Ovary (tissue), 7 donors: ENCODE measurements at regions not wholly inside any gene's neighbourhood (a gene's known extent, or its start where the extent isn't known, plus 50 kb on each side); places are given as distances from the start of the nearest gene placed in this dataset.

Experiments used
- DNase-seq, 5 donors: peaks; one replicate each; pipeline ENCODE4 v3.0.0-alpha.2; 2019 to 2020
- H3K27ac ChIP-seq, 2 donors: fragments of 200-600 bp; one replicate each; pipeline versions ENCODE4 v1.5.1 to v1.8.0; 2019 to 2022
- H3K27me3 ChIP-seq: fragments of 200-600 bp; one replicate; pipeline ENCODE4 v1.8.0; 2022
- H3K36me3 ChIP-seq: fragments of 200-600 bp; sonication (generic); one replicate; pipeline ENCODE4 v1.5.1; 2019
- H3K4me1 ChIP-seq: one replicate; pipeline ENCODE4 v1.8.1; 2013; ENCODE audit warnings: mild to moderate bottlenecking, moderate library complexity; ENCODE audit not compliant: insufficient read depth
- H3K4me3 ChIP-seq: fragments of 200-600 bp; sonication (generic); one replicate; pipeline ENCODE4 v1.5.1; 2017
- H3K9me3 ChIP-seq, 2 donors: fragments of 200-600 bp in 1 of 2; sonication (generic) in 1 of 2; one replicate each; pipeline versions ENCODE4 v1.5.1 to v1.8.1; 2013 to 2019; ENCODE audit warnings: mild to moderate bottlenecking in 1 of 2, moderate library complexity in 1 of 2
- EP300 ChIP-seq: sonication (generic); formaldehyde crosslinking; IDR thresholded peaks from one replicate; pipeline ENCODE4 v1.6.1; 2017; ENCODE audit warnings: antibody characterized with exemption
- POLR2A ChIP-seq: fragments of 450-650 bp; IDR thresholded peaks from one replicate; pipeline ENCODE4 v1.6.1; 2017; ENCODE audit warnings: antibody characterized with exemption, mild to moderate bottlenecking, moderate library complexity
- WGBS, 3 donors: extraction: QIAGEN DNeasy Blood & Tissue Kit in 1 of 3; methylation state at CpG; one replicate each; pipeline versions ENCODE4 v1.1.5 to v1.1.7; 2013 to 2017; 5-methylcytosine and 5-hydroxymethylcytosine counted together
- intact Hi-C, 4 donors: fragments of 100-400 bp; cut with DNase I; formaldehyde crosslinking; loops; one replicate each; pipeline versions ENCODE4 v1.11.0 to v1.15.1; 2022 to 2023
- TF ChIP-seq, protein P1 (sequence below), 3 donors: fragments of 450-650 bp in 2 of 3; fragments of 200-600 bp in 1 of 3; IDR thresholded peaks; one replicate each; pipeline versions ENCODE4 v1.5.1 to v1.8.0; 2016 to 2022; ENCODE audit warnings: antibody characterized with exemption in 3 of 3, mild to moderate bottlenecking in 1 of 3
- donor health status: DM: no; HTN: no; CAD: no; lungs with moderate emphysema.
- donor health status: DM: no; HTN: no; CAD: no.
- donor health status: Bipolar disorder and iron deficiency.
- donor health status: DM: no; HTN: no; CAD: no.
- donor health status: DM: yes; HTN: yes; CAD: no.

GRCh38 chr20:22946596-22946995 is 88.5 kb upstream of the SSTR4 start:
- intact Hi-C loops, result no loop called here
- H3K27ac ChIP-seq, result no peak overlapping the region
- H3K9me3 ChIP-seq, result no peaks in the 10 kb centered on the region
- H3K4me3 ChIP-seq, result no peak overlapping the region
- no peak for DNase-seq
- peaks cover 1% of the 10 kb centered on the region for H3K4me1 ChIP-seq
- H3K27me3 ChIP-seq, result no peaks in the 10 kb centered on the region
- WGBS, 3 donors, result 4 to 5% (median 5%) methylated on average over 2 of the region's 2 CpGs
- H3K36me3 ChIP-seq, result no peaks in the 10 kb centered on the region
- no peak for TF ChIP-seq EP300
- TF ChIP-seq, protein P1, sequence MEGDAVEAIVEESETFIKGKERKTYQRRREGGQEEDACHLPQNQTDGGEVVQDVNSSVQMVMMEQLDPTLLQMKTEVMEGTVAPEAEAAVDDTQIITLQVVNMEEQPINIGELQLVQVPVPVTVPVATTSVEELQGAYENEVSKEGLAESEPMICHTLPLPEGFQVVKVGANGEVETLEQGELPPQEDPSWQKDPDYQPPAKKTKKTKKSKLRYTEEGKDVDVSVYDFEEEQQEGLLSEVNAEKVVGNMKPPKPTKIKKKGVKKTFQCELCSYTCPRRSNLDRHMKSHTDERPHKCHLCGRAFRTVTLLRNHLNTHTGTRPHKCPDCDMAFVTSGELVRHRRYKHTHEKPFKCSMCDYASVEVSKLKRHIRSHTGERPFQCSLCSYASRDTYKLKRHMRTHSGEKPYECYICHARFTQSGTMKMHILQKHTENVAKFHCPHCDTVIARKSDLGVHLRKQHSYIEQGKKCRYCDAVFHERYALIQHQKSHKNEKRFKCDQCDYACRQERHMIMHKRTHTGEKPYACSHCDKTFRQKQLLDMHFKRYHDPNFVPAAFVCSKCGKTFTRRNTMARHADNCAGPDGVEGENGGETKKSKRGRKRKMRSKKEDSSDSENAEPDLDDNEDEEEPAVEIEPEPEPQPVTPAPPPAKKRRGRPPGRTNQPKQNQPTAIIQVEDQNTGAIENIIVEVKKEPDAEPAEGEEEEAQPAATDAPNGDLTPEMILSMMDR (IDR thresholded peaks at IDR 0.05), result no peak
- TF ChIP-seq POLR2A, result no peak

DNA sequence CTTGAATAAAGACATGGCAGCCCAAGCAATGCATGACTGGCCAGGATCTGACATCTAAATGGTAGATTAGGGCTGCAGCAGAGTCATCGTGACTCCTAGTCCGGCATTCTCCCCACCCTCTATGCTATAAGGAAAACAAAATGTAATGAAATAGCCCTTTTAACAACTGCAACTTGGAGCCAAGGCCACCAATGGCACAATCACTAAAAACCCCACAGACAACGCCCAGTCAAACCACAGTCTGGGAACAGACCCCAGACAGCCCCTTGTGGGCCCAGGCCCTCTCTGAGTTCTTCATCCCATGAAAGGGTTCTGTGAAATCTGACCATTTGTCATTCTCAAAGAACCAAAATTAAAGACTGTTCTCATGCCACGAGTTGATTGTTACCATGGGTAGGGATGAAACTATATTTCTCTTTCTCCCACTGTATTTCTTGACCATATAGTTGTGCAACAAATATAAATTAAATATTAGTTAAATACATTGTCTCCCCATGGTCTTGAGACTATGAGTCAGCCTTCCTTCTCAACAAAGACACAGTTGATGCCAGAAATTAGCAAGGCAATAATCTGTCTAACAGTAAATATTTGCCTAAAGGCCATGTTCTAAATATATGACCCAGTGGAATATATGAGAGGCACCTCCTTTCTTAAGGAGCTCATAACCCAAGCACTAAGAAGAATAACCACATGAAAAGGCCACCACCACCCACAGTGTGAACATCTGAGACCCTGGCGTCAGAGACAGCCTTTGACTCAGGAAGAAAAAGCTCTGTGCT is 85.6 kb upstream of the SSTR4 start:
- Histone ChIP-seq H3K27ac (no peak overlapping the region), H3K27me3 (no peaks in the 10 kb centered on the region), H3K9me3 (no peaks in the 10 kb centered on the region), H3K4me3 (no peak overlapping the region), H3K36me3 (no peaks in the 10 kb centered on the region), H3K4me1 (peaks cover 1% of the 10 kb centered on the region)
- 80 to 95% (median 90%) methylated on average over 5 of the region's 5 CpGs for WGBS, 3 donors
- intact Hi-C loops, result no loop called here
- DNase-seq, result no peak
- TF ChIP-seq POLR2A, result no peak
- TF ChIP-seq, protein P1 (IDR thresholded peaks at IDR 0.05), result no peak
- no peak for TF ChIP-seq EP300

GRCh38 chr20:22951966-22952365 is 83.1 kb upstream of the SSTR4 start:
- Histone ChIP-seq H3K9me3 (no peaks in the 10 kb centered on the region), H3K36me3 (no peaks in the 10 kb centered on the region), H3K27me3 (no peaks in the 10 kb centered on the region), H3K27ac (no peak overlapping the region), H3K4me1 (no peaks in the 10 kb centered on the region), H3K4me3 (no peak overlapping the region)
- DNase-seq, result no peak
- WGBS, 3 donors, result 95 to 100% (median 100%) methylated on average over 1 of the region's 1 CpG
- TF ChIP-seq, protein P1 (IDR thresholded peaks at IDR 0.05), result no peak
- no peak for TF ChIP-seq EP300
- TF ChIP-seq POLR2A, result no peak
- intact Hi-C loops, result no loop called here

DNA sequence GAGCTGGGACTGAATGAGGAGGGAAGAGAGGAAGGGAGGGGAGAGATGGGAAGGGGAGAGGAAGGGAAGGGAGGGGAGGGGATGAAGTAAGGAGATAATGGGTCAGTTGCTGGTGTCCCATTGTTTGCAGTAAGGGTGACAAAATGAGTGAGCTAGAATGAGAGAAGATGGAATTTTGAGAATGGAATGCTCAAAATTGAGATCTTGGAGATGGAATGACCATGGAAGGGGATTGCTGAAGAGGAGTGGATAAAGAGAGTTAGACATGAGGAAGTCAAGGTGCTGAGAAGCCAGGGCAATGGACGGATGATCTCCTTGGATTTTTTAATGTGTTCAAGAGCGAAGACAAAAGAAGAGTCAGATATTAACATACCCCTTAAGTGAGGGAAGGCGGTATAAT is 80.5 kb upstream of the SSTR4 start:
- no peak overlapping the region for H3K4me3 ChIP-seq
- no peak overlapping the region for H3K27ac ChIP-seq
- no peaks in the 10 kb centered on the region for H3K27me3 ChIP-seq
- H3K36me3 ChIP-seq, result no peaks in the 10 kb centered on the region
- TF ChIP-seq POLR2A, result no peak
- no peak for TF ChIP-seq EP300
- TF ChIP-seq, protein P1 (IDR thresholded peaks at IDR 0.05), result no peak
- no peaks in the 10 kb centered on the region for H3K9me3 ChIP-seq
- no peaks in the 10 kb centered on the region for H3K4me1 ChIP-seq
- 95 to 99% (median 97%) methylated on average over 3 of the region's 3 CpGs for WGBS, 3 donors
- intact Hi-C loops, result no loop called here
- DNase-seq, result no peak
